ENCODE measurements at regions not wholly inside any gene's neighbourhood (a gene's known extent, or its start where the extent isn't known, plus 50 kb on each side); places are given as distances from the start of the nearest gene placed in this dataset.

DNA sequence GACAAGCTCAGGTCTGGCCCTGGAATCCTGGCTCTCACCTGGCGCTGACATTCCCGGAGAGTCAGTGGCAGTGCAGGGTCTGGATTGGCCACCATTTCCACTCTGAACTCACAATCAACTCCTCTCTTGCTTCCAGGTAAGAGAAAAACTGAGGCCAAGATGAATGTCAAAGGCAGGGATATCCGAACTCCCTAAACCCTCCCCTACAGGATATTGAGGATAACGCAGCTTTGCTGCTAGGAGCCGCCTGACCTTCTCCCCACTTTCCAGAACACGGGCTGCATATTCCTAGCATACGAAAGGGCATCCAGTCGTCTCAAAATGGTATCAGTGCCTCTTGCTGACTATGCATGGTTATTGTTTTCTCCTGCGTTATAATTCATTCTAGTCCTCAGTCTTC lies 473.4 kb downstream of the SOX9 start:
- no peak overlapping the region for H3K4me3 ChIP-seq (ENCODE audit: low read depth, low read length)
- CTCF ChIA-PET: interaction anchor here (1.2 to 1.7 kb wide), 3 partner anchors 9 to 37 kb away, joined by 4 to 6 read pairs (median 5); no protein-coding TSS in a partner anchor
- POLR2A ChIA-PET: no interaction called here

More for the DNA sequence above, 473.4 kb downstream of the SOX9 start:
- TF ChIP-seq, protein P1, sequence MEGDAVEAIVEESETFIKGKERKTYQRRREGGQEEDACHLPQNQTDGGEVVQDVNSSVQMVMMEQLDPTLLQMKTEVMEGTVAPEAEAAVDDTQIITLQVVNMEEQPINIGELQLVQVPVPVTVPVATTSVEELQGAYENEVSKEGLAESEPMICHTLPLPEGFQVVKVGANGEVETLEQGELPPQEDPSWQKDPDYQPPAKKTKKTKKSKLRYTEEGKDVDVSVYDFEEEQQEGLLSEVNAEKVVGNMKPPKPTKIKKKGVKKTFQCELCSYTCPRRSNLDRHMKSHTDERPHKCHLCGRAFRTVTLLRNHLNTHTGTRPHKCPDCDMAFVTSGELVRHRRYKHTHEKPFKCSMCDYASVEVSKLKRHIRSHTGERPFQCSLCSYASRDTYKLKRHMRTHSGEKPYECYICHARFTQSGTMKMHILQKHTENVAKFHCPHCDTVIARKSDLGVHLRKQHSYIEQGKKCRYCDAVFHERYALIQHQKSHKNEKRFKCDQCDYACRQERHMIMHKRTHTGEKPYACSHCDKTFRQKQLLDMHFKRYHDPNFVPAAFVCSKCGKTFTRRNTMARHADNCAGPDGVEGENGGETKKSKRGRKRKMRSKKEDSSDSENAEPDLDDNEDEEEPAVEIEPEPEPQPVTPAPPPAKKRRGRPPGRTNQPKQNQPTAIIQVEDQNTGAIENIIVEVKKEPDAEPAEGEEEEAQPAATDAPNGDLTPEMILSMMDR (IDR thresholded peaks at IDR 0.05; ENCODE audit: insufficient read depth, low read length, missing control alignments): no peak
- no peak for DNase-seq (ENCODE audit: low read depth, low spot score)
